Activated CD4-positive, alpha-beta T cell treated with anti-CD3 and anti-CD28 coated beads for 36 hours (primary cell): ENCODE measurements at regions not wholly inside any gene's neighbourhood (a gene's known extent, or its start where the extent isn't known, plus 50 kb on each side); places are given as distances from the start of the nearest gene placed in this dataset.

ENCODE experiments used
- ATAC-seq: fragments of 200-7000 bp; cut with Tn5 transposase; one replicate; pipeline ENCODE4 v1.10.0; 2021; ENCODE audit warnings: mild to moderate bottlenecking, moderate library complexity
- CTCF ChIA-PET: fragments of 350-600 bp; sonication (Branson Sonifier 250); formaldehyde crosslinking; loops from one replicate; lab custom pipeline; 2021; ENCODE audit warnings: antibody characterized with exemption; lab: Charles Lee
- POLR2A ChIA-PET: fragments of 350-600 bp; sonication (Branson Sonifier 250); formaldehyde crosslinking; loops from one replicate; lab custom pipeline; 2021; ENCODE audit warnings: antibody characterized with exemption, inconsistent platforms; lab: Charles Lee
- DNase-seq: peaks from one replicate; pipeline ENCODE4 v3.0.0-alpha.2; 2020
- H3K27ac Mint-ChIP-seq: one replicate; pipeline ENCODE4 v1.8.0; 2021; ENCODE audit warnings: mixed read lengths
- H3K27me3 Mint-ChIP-seq: one replicate; pipeline ENCODE4 v1.8.0; 2021; ENCODE audit warnings: mixed read lengths
- H3K36me3 Mint-ChIP-seq: one replicate; pipeline ENCODE4 v1.8.0; 2021; ENCODE audit warnings: low read depth, mixed read lengths
- H3K4me1 Mint-ChIP-seq: one replicate; pipeline ENCODE4 v1.8.0; 2021; ENCODE audit warnings: mixed read lengths
- H3K4me3 Mint-ChIP-seq: one replicate; pipeline ENCODE4 v1.8.0; 2021; ENCODE audit warnings: mild to moderate bottlenecking, moderate library complexity, mixed read lengths
- H3K9me3 Mint-ChIP-seq: one replicate; pipeline ENCODE4 v1.8.0; 2021; ENCODE audit warnings: low read depth, mixed read lengths
- intact Hi-C, 2 experiments: fragments of 100-400 bp; cut with DNase I in 1 of 2; cut with micrococcal nuclease in 1 of 2; formaldehyde crosslinking; loops; one replicate each; pipeline versions ENCODE4 v1.14.2 to v1.15.1; 2022 to 2024; cut with DNase I, micrococcal nuclease

DNA sequence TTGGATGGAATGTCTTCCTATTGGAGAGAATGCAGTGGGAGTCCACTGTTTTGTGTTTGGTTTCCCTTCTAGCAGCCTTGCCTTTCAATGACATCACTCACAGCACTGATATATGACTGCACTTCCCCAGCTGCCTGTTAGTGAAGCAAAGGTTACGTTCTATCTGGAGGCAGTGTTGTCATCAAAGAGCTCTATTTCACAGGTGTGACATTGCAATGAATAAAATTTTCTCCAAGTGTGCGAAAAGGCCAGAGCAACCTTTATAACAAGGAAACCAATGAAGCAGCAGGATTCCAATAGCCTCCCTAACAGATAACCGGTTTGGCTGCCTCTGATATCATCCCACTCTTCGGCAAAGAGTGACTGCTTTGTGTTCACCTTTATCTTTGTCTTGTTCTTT, 523.5 kb upstream of the ZNF608 start:
- ChIA-PET POLR2A (no interaction called here), CTCF (no interaction called here)
- no peaks in the 10 kb centered on the region for H3K9me3 Mint-ChIP-seq
- no peaks in the 10 kb centered on the region for H3K4me1 Mint-ChIP-seq
- no peaks in the 10 kb centered on the region for H3K27me3 Mint-ChIP-seq
- no peak overlapping the region for H3K4me3 Mint-ChIP-seq
- H3K27ac Mint-ChIP-seq: no peak overlapping the region
- H3K36me3 Mint-ChIP-seq: no peaks in the 10 kb centered on the region
- no peak for ATAC-seq
- intact Hi-C loops: no loop called here
- no peak for DNase-seq

DNA sequence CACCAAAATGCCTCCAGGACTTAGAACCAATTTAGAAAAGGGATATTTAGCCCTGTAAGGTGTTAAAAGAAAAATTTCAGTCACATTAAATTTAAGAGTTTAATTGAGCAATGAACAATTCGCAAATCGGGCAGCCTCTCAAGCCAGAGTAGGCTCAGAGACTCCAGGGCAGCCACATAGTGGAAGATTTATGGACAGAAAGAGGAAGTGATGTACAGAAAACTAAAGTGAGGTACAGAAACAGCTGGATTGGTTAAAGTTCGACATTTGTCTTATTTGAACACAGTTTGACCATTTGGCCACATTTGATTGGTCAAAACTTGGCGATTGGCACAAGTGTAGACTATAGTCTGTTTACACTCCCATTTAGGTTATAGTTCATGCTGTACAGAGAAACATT, 525.9 kb upstream of the ZNF608 start:
- Mint-ChIP-seq H3K36me3 (no peaks in the 10 kb centered on the region), H3K27ac (no peak overlapping the region), H3K27me3 (no peaks in the 10 kb centered on the region), H3K4me3 (no peak overlapping the region), H3K4me1 (no peaks in the 10 kb centered on the region), H3K9me3 (no peaks in the 10 kb centered on the region)
- intact Hi-C loops: no loop called here
- DNase-seq (no peak), ATAC-seq (no peak)
- ChIA-PET CTCF (interaction anchor here (0.6 kb wide), 1 partner anchor 357 kb away, joined by 3 read pairs; no protein-coding TSS in a partner anchor), POLR2A (no interaction called here)

DNA sequence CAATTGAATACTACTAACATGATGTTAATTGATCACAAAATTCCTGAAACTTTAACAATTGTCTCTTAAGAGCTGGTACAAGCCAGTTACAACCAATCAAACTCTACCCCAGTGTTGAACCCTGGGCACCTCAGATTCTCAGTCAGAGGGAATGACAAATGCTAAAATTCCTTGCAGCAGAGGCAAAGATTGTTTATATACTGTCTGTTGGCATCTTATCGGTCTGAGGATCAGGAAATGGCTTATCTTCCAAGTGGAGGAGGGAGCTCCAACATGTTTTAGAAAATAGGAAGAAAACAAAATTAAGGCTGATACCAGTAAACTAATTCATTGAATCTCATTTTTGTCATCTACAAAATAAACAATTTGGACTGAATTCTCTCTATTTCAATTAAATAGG, 527.8 kb upstream of the ZNF608 start:
- H3K4me1 Mint-ChIP-seq: no peaks in the 10 kb centered on the region
- POLR2A ChIA-PET: no interaction called here

DNA sequence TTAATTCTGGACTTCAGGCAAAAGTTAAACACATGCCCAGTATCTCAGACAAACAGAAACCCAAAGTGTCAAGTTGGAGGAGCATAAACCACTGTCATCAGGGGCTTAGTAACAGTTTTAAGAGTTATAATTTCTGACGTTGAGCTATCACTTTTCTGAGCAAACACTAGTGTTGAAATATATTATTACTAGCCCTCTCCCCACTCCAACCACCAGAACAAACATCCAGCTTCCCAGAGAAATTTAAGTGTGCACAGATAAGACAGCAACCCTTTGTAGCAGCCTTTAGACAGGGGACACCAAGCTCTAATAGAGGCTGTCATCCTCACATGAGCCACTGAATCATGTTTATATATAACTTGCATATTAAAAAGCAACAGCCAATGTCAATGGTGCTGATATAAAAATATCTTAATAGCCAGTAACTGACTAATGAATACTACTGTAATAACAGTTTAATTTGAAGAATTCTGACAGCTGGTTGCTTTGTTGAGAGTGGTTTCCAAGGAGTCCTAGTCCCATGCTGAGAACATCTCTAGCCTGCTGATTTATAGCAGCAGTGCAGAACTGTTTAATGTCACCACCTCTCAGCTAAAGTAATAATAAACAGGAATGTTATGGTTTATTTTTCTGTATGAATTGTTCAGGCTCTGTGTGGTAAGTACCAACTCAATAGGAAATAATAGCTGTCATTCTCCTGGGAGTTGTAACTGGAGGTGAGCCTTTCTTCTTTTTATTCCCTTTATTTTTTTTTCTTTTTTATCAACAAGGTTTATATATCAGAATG, 528.7 kb upstream of the ZNF608 start:
- ChIA-PET POLR2A (no interaction called here), CTCF (no interaction called here)
- no peaks in the 10 kb centered on the region for H3K4me1 Mint-ChIP-seq
- no peak overlapping the region for H3K4me3 Mint-ChIP-seq
- intact Hi-C loops: no loop called here
- H3K27me3 Mint-ChIP-seq: no peaks in the 10 kb centered on the region
- H3K9me3 Mint-ChIP-seq: no peaks in the 10 kb centered on the region
- no peaks in the 10 kb centered on the region for H3K36me3 Mint-ChIP-seq
- H3K27ac Mint-ChIP-seq: no peak overlapping the region
- ATAC-seq (no peak), DNase-seq (no peak)

More for the DNA sequence above, 527.8 kb upstream of the ZNF608 start:
- Mint-ChIP-seq H3K9me3 (no peaks in the 10 kb centered on the region), H3K27me3 (no peaks in the 10 kb centered on the region), H3K4me3 (no peak overlapping the region), H3K36me3 (no peaks in the 10 kb centered on the region), H3K27ac (no peak overlapping the region)
- no peak for ATAC-seq
- CTCF ChIA-PET: no interaction called here
- intact Hi-C loops: no loop called here
- DNase-seq: no peak

DNA sequence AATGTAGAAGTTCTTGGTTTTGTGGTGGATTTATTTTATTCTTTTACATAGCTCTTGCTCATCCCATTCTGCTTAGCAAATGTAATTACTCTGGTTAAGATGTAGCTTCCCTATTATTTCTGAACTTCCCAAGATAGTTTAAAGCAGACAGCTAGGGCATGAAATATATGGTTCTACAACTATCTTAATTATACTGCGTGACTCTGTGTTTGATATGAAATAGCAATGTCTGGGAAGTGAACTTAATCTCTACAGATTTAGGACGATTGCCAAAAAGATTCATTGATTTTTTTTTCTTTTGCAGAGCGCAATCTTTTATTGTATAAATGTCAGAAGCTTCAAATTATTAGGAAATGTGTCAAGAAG, 529.3 kb upstream of the ZNF608 start:
- no peaks in the 10 kb centered on the region for H3K27me3 Mint-ChIP-seq
- H3K4me3 Mint-ChIP-seq: no peak overlapping the region
- H3K27ac Mint-ChIP-seq: no peak overlapping the region
- no peaks in the 10 kb centered on the region for H3K9me3 Mint-ChIP-seq
- DNase-seq (no peak), ATAC-seq (no peak)
- ChIA-PET POLR2A (no interaction called here), CTCF (no interaction called here)
- intact Hi-C loops: no loop called here
- no peaks in the 10 kb centered on the region for H3K4me1 Mint-ChIP-seq
- H3K36me3 Mint-ChIP-seq: no peaks in the 10 kb centered on the region

DNA sequence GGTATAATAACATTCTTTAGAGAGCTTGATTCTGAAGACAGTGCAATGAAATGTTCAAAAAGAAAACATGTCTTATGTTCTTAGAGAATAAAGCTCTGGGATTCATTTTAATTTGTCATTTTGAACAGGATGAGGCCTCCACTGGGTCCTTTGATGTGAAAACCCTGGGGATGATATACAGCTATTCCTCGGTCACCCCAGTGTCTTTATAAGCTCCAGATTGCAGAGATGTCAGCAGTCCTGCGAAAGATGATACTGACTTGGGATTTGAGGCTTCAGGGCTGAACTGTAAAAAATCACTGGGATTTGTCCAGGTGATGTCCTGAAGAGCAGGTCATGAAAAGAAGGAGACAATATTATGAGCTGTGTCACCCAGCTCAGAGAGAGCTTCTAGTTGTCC, 529.7 kb upstream of the ZNF608 start:
- ChIA-PET CTCF (no interaction called here), POLR2A (no interaction called here)
- no peak overlapping the region for H3K27ac Mint-ChIP-seq
- H3K4me3 Mint-ChIP-seq: no peak overlapping the region
- H3K4me1 Mint-ChIP-seq: no peaks in the 10 kb centered on the region
- ATAC-seq (no peak), DNase-seq (no peak)
- H3K36me3 Mint-ChIP-seq: no peaks in the 10 kb centered on the region
- no peaks in the 10 kb centered on the region for H3K27me3 Mint-ChIP-seq
- intact Hi-C loops: no loop called here
- H3K9me3 Mint-ChIP-seq: no peaks in the 10 kb centered on the region

DNA sequence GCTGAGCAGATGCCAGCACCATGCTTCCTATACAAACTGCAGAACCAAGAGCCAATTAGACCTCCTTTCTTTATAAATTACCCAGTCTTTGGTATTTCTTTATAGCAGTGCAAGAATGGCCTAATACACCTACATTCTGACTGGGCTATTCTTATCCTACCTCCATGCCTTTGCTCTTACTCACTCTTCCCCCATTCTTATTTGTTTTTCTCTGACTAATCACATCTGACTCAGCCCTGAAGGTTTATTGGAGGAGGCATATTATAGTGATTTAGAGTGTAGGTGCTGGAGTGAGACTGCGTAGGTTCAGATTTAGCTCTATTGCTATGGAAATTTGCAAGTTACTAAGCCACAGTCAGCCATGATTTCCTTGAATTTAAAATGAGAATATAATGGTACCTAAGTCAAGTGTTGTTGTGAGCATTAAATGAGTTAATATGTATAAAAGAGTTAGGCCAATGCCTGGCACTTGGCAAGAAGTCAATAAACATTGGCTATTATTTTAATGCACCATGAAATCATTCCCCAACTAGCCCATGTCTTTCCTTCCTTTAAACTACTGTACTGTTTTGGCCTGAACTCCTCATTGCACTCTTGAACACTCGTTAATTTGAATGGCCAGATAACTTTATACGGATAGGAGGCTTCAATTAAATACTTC, 531.2 kb upstream of the ZNF608 start:
- DNase-seq (no peak), ATAC-seq (no peak)
- Mint-ChIP-seq H3K36me3 (no peaks in the 10 kb centered on the region), H3K27me3 (no peaks in the 10 kb centered on the region), H3K4me1 (no peaks in the 10 kb centered on the region), H3K27ac (no peak overlapping the region), H3K9me3 (no peaks in the 10 kb centered on the region), H3K4me3 (no peak overlapping the region)
- ChIA-PET CTCF (no interaction called here), POLR2A (no interaction called here)
- intact Hi-C loops: no loop called here

DNA sequence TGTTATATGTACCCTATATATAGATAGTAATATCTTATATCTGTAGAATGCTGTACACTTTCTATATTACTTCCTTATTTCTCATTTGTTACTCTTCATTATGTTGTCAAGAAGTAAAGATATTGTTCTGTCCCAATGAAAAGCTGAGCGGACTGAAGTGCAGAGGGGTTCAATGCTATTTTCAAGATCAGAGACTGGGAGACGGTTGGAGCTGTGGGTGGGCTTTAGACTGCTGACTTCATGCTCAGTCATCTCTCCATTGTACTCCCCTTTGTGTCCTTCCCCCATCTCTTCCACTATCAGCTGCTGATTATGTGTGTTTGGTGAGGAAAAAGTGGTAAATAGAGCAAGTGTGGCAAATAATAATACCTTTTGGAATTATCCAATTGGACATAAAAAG, 532.3 kb upstream of the ZNF608 start:
- no peaks in the 10 kb centered on the region for H3K27me3 Mint-ChIP-seq
- no peaks in the 10 kb centered on the region for H3K9me3 Mint-ChIP-seq
- H3K4me1 Mint-ChIP-seq: no peaks in the 10 kb centered on the region
- H3K4me3 Mint-ChIP-seq: no peak overlapping the region
- H3K36me3 Mint-ChIP-seq: no peaks in the 10 kb centered on the region
- intact Hi-C loops: no loop called here
- ChIA-PET POLR2A (no interaction called here), CTCF (no interaction called here)
- ATAC-seq (no peak), DNase-seq (no peak)
- no peak overlapping the region for H3K27ac Mint-ChIP-seq

DNA sequence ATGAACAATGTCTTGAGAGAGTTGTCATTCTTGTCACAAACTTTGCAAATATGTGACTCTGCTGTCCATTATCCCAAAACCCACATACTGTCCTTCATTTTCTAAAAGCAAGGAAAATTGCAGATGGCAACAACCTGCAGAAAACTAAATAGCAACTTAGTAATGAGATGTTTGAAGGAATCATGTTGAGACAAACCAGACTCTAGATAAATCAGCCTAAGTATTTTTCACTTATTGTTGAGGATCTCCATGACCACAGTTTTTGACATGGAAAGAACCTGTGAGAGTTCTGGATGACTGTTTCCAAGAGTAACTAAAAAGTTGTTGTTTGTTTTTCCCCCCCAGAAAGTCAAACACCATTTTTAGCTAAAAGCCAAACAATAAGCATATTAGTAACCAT, 535.2 kb upstream of the ZNF608 start:
- Mint-ChIP-seq H3K36me3 (no peaks in the 10 kb centered on the region), H3K27me3 (no peaks in the 10 kb centered on the region), H3K4me1 (no peaks in the 10 kb centered on the region), H3K9me3 (no peaks in the 10 kb centered on the region), H3K4me3 (no peak overlapping the region), H3K27ac (no peak overlapping the region)
- ChIA-PET CTCF (no interaction called here), POLR2A (no interaction called here)
- intact Hi-C loops: no loop called here
- no peak for ATAC-seq
- DNase-seq: no peak

DNA sequence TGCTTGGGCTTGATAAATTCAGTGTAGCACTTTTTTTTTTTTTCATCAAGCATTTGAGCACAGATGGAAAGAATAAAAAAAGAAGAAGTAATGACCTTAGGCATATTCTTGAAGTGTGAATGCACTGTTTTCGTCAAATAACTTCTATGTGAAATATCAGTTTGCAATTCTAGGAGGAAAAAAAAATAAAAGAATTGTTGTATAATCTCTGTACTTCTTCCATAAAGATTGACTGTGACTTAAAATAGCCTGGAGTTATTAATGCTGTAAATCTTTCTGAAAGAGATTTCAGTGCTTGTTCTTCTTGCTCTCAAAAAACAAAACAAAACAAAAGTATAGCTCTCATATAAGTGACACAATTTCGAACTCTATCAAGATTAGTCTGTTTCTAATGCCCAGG, 536.9 kb upstream of the ZNF608 start:
- Mint-ChIP-seq H3K4me3 (no peak overlapping the region), H3K36me3 (no peaks in the 10 kb centered on the region), H3K27me3 (no peaks in the 10 kb centered on the region), H3K27ac (no peak overlapping the region), H3K4me1 (no peaks in the 10 kb centered on the region), H3K9me3 (no peaks in the 10 kb centered on the region)
- DNase-seq: no peak
- no peak for ATAC-seq
- ChIA-PET CTCF (no interaction called here), POLR2A (no interaction called here)
- intact Hi-C loops: no loop called here

DNA sequence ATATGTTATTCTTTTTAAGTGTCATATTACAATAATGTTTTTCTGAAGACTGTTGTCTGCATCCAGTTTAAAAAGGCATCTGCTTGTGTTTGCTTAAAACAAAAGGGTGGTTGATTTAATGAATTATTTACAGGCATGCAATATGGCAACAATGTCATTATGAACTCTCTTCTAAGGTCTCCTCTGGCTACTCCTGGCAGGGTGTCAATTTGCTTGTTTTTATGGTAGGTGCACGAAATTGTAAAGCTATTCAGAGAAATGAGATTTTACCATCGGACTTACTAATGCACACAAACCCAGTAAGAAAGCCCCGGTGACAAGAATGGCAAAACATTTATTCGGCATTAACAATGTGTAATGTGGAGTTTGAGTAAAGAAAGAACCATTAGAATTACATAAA, 539.8 kb upstream of the ZNF608 start:
- intact Hi-C loops: no loop called here
- no peaks in the 10 kb centered on the region for H3K27me3 Mint-ChIP-seq
- H3K4me3 Mint-ChIP-seq: no peak overlapping the region
- ChIA-PET POLR2A (no interaction called here), CTCF (no interaction called here)
- no peak for DNase-seq
- no peaks in the 10 kb centered on the region for H3K4me1 Mint-ChIP-seq
- H3K36me3 Mint-ChIP-seq: no peaks in the 10 kb centered on the region
- H3K9me3 Mint-ChIP-seq: no peaks in the 10 kb centered on the region
- ATAC-seq: no peak
- no peak overlapping the region for H3K27ac Mint-ChIP-seq

DNA sequence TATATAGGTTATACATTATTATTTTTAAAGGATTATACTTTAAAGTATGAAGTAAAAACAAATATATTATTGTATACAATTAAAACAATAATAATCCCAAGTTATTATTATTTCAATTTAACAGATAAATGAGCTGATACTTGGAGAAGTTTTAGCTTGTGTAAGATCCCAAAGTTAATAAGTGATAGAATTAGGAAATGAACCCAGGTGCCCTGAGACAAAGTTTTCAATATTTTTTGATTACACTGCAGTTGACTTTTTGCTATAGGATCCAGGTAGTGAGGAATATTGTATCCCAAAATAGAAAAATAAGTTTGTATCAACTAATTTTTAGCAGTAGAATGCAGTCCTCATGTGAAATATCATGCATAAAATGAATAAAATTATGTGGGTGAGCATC, 543.2 kb upstream of the ZNF608 start:
- Mint-ChIP-seq H3K4me3 (no peak overlapping the region), H3K36me3 (no peaks in the 10 kb centered on the region), H3K27ac (no peak overlapping the region), H3K27me3 (no peaks in the 10 kb centered on the region), H3K4me1 (no peaks in the 10 kb centered on the region), H3K9me3 (no peaks in the 10 kb centered on the region)
- ChIA-PET CTCF (no interaction called here), POLR2A (no interaction called here)
- ATAC-seq (no peak), DNase-seq (no peak)
- intact Hi-C loops: no loop called here
